Activated naive CD8-positive, alpha-beta T cell treated with anti-CD3 and anti-CD28 coated beads, Interleukin-2, amount 10 ng/mL, durations not matched to agents 7 days and 5 days (primary cell): ENCODE measurements at regions not wholly inside any gene's neighbourhood (a gene's known extent, or its start where the extent isn't known, plus 50 kb on each side); places are given as distances from the start of the nearest gene placed in this dataset.

ENCODE experiments used
- ATAC-seq: fragments of 150-1000 bp; cut with Tn5 transposase; one replicate; pipeline ENCODE4 v1.10.0; 2021; ENCODE audit warnings: low read depth, moderate library complexity
- POLR2A ChIA-PET: fragments of 350-600 bp; sonication (Branson Sonifier 250); formaldehyde crosslinking; loops from one replicate; lab custom pipeline; 2021; ENCODE audit warnings: antibody characterized with exemption; lab: Charles Lee
- DNase-seq: peaks from one replicate; pipeline ENCODE4 v3.0.0; 2021
- H3K27ac Mint-ChIP-seq: one replicate; pipeline ENCODE4 v1.8.0; 2022; ENCODE audit warnings: mild to moderate bottlenecking, mixed read lengths
- H3K27me3 Mint-ChIP-seq: one replicate; pipeline ENCODE4 v1.8.0; 2022; ENCODE audit warnings: mild to moderate bottlenecking, moderate library complexity, mixed read lengths
- H3K36me3 Mint-ChIP-seq: one replicate; pipeline ENCODE4 v1.8.0; 2021; ENCODE audit warnings: mild to moderate bottlenecking, mixed read lengths
- H3K4me1 Mint-ChIP-seq: one replicate; pipeline ENCODE4 v1.8.0; 2021; ENCODE audit warnings: mixed read lengths
- H3K4me3 Mint-ChIP-seq: one replicate; pipeline ENCODE4 v1.8.0; 2022; ENCODE audit warnings: mild to moderate bottlenecking, moderate library complexity, mixed read lengths
- H3K9me3 Mint-ChIP-seq: one replicate; pipeline ENCODE4 v1.8.0; 2021; ENCODE audit warnings: mixed read lengths

- POLR2A ChIA-PET: no interaction called here
- Mint-ChIP-seq H3K27me3 (no peaks in the 10 kb centered on the region), H3K4me3 (no peak overlapping the region), H3K4me1 (no peaks in the 10 kb centered on the region), H3K36me3 (no peaks in the 10 kb centered on the region), H3K27ac (no peak overlapping the region), H3K9me3 (peaks cover 2% of the 10 kb centered on the region)
- ATAC-seq: no peak
- DNase-seq: no peak
These were observed 81.3 kb upstream of the NAALADL2 start for GRCh38 chr3:174777813-174778212.

- Mint-ChIP-seq H3K36me3 (no peaks in the 10 kb centered on the region), H3K27me3 (no peaks in the 10 kb centered on the region), H3K9me3 (peaks cover 4% of the 10 kb centered on the region), H3K4me3 (no peak overlapping the region), H3K27ac (no peak overlapping the region), H3K4me1 (no peaks in the 10 kb centered on the region)
- no peak for ATAC-seq
- POLR2A ChIA-PET: no interaction called here
- no peak for DNase-seq
These were observed 75.6 kb upstream of the NAALADL2 start for GRCh38 chr3:174783502-174783901.

- Mint-ChIP-seq H3K4me3 (no peak overlapping the region), H3K4me1 (no peaks in the 10 kb centered on the region), H3K9me3 (peaks cover 4% of the 10 kb centered on the region), H3K36me3 (no peaks in the 10 kb centered on the region), H3K27ac (no peak overlapping the region), H3K27me3 (no peaks in the 10 kb centered on the region)
- POLR2A ChIA-PET: no interaction called here
- ATAC-seq: no peak
- DNase-seq: no peak
These were observed 74.8 kb upstream of the NAALADL2 start for GRCh38 chr3:174784206-174784934.

GRCh38 chr3:174786825-174787224, 72.3 kb upstream of the NAALADL2 start:
- Mint-ChIP-seq H3K27ac (no peak overlapping the region), H3K36me3 (no peaks in the 10 kb centered on the region), H3K27me3 (no peaks in the 10 kb centered on the region), H3K4me3 (no peak overlapping the region), H3K4me1 (no peaks in the 10 kb centered on the region), H3K9me3 (peaks cover 3% of the 10 kb centered on the region)
- ATAC-seq (no peak), DNase-seq (no peak)
- POLR2A ChIA-PET: no interaction called here

- no peak overlapping the region for H3K4me3 Mint-ChIP-seq
- POLR2A ChIA-PET: no interaction called here
- DNase-seq: no peak
- ATAC-seq: no peak
- H3K4me1 Mint-ChIP-seq: no peaks in the 10 kb centered on the region
- no peak overlapping the region for H3K27ac Mint-ChIP-seq
- H3K36me3 Mint-ChIP-seq: no peaks in the 10 kb centered on the region
- no peaks in the 10 kb centered on the region for H3K27me3 Mint-ChIP-seq
- peaks cover 1% of the 10 kb centered on the region for H3K9me3 Mint-ChIP-seq
These were observed 68.0 kb upstream of the NAALADL2 start for GRCh38 chr3:174791161-174791560.

GRCh38 chr3:174792864-174793263, 66.3 kb upstream of the NAALADL2 start:
- Mint-ChIP-seq H3K27me3 (no peaks in the 10 kb centered on the region), H3K36me3 (no peaks in the 10 kb centered on the region), H3K4me3 (no peak overlapping the region), H3K27ac (no peak overlapping the region), H3K4me1 (no peaks in the 10 kb centered on the region), H3K9me3 (peaks cover 1% of the 10 kb centered on the region)
- no peak for ATAC-seq
- POLR2A ChIA-PET: no interaction called here
- no peak for DNase-seq
